Putamen (tissue), 1 donor: ENCODE measurements at regions not wholly inside any gene's neighbourhood (a gene's known extent, or its start where the extent isn't known, plus 50 kb on each side); places are given as distances from the start of the nearest gene placed in this dataset.
"Not testable (repeated sequence)": the region's sequence is repeated elsewhere in the genome, so short reads cannot be mapped to it uniquely, and the experiment has no call there.

Source experiments
- DNase-seq: peaks from one replicate; pipeline ENCODE4 v3.0.0-alpha.2; 2016; ENCODE audit warnings: low spot score

GRCh38 chr4:127394516-127394915 lies 238.2 kb upstream of the INTU start:
- no peak for DNase-seq

- no peak for DNase-seq
These were observed 232.5 kb upstream of the INTU start for GRCh38 chr4:127400276-127400675.

- no peak for DNase-seq
These were observed 231.9 kb upstream of the INTU start for GRCh38 chr4:127400731-127401346.

- no peak for DNase-seq
These were observed 229.2 kb upstream of the INTU start for GRCh38 chr4:127403471-127404084.

- DNase-seq, result no peak
These were observed 226.6 kb upstream of the INTU start for GRCh38 chr4:127406187-127406586.

- DNase-seq, result not testable (repeated sequence)
These were observed 225.2 kb upstream of the INTU start for GRCh38 chr4:127407572-127407971.

- DNase-seq, result no peak
These were observed 222.6 kb upstream of the INTU start for GRCh38 chr4:127410201-127410600.

GRCh38 chr4:127410644-127411043 lies 222.1 kb upstream of the INTU start:
- DNase-seq, result no peak

- no peak for DNase-seq
These were observed 217.7 kb upstream of the INTU start for GRCh38 chr4:127414951-127415606.

- DNase-seq, result no peak
These were observed 216.6 kb upstream of the INTU start for GRCh38 chr4:127416115-127416514.

- DNase-seq, result no peak
These were observed 214.7 kb upstream of the INTU start for GRCh38 chr4:127417885-127418535.

GRCh38 chr4:127419431-127419830 lies 213.3 kb upstream of the INTU start:
- DNase-seq, result no peak

- no peak for DNase-seq
These were observed 211.3 kb upstream of the INTU start for GRCh38 chr4:127421437-127421836.

GRCh38 chr4:127425202-127425845 lies 207.4 kb upstream of the INTU start:
- DNase-seq, result no peak

GRCh38 chr4:127425851-127426250 lies 206.9 kb upstream of the INTU start:
- no peak for DNase-seq

GRCh38 chr4:127441571-127441970 lies 191.2 kb upstream of the INTU start:
- DNase-seq, result no peak

- DNase-seq, result no peak
These were observed 187.3 kb upstream of the INTU start for GRCh38 chr4:127445471-127445870.

- DNase-seq, result no peak
These were observed 186.3 kb upstream of the INTU start for GRCh38 chr4:127446427-127446885.

GRCh38 chr4:127448986-127449385 lies 183.8 kb upstream of the INTU start:
- no peak for DNase-seq

- no peak for DNase-seq
These were observed 183.3 kb upstream of the INTU start for GRCh38 chr4:127449449-127449848.

GRCh38 chr4:127450276-127450675 lies 182.5 kb upstream of the INTU start:
- no peak for DNase-seq

GRCh38 chr4:127463883-127464282 lies 168.9 kb upstream of the INTU start:
- no peak for DNase-seq
